NOMO-1 (cell line): ENCODE measurements at regions not wholly inside any gene's neighbourhood (a gene's known extent, or its start where the extent isn't known, plus 50 kb on each side); places are given as distances from the start of the nearest gene placed in this dataset.

Experiments
- DNase-seq, 2 experiments: peaks; one replicate each; lab custom pipeline; 2025; ENCODE audit not compliant: unreplicated experiment in 2 of 2; lab: John Stamatoyannopoulos, UW

- DNase-seq = no peak
Observed at GRCh38 chr2:66839551-66840320, 404.8 kb downstream of the MEIS1 start.

DNA sequence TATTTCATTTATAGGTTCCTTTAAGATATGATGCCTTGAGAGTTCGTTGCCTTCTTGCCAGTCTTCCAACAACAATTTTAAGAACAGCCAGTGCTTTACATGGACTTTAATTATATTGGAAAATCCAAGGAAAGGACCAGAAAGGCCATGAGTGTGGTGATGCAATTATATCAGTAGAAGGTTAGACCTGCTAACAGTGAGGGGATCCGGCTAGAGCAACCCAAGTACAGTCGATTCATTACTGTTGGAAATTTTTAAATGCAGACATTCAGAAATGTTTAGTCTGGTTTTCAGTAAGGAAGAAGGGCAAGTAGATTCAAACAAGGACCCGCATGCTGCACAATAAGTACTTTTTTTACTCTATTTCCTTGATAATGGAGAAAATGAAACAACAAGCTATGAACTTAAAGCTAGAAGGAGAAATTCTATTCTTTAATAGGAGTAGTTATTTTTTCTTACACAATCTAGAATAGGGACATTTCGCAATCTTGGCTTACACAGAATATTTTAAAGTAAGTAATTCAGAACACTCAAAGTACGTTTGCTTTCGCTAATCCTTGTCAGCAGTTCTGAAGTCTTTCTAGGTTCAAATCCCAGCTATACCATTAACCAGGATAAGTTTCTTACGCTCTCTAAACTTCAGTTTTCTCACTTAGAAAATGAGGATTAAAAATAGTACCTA, 405.5 kb downstream of the MEIS1 start:
- no peak for DNase-seq

GRCh38 chr2:66843847-66844246, 408.9 kb downstream of the MEIS1 start:
- DNase-seq = no peak

DNA sequence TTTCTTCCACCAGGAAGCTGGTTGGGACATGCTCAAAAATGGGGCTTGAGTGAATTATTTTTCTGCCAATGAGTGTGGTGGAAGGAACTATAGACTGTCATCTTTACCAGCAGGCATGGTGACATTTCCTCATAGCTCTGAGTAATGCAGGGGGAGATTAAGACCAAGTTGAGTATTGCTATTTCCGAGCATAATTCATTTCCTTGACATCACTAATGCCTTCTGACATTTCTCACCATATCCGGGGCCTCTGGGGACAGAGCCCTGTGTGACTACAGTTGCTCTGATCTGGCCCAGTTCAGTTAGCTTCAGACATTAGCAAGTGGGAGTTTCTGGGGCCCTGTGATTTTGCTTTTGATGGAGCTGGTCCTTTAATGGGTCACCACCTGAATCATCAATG, 410.4 kb downstream of the MEIS1 start:
- DNase-seq = no peak

DNA sequence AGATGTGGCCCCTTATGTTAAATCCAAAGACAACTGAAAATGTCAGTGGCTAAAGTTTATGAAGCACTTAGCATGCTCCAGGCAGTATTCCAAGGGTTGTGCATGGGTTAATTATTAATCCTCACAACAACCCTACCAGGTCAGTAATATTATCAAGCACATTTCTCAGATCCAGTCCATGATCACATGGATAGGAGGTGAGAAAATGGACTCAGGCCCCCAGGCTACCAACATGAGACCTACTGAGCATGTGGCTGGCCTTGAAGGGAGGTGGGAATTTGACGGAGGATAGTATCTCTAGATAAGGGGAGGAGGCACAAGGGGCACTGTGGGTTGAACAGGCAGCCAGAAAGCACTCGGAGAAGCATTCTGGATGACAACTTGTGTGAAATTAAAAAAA, 412.0 kb downstream of the MEIS1 start:
- DNase-seq = no peak

DNA sequence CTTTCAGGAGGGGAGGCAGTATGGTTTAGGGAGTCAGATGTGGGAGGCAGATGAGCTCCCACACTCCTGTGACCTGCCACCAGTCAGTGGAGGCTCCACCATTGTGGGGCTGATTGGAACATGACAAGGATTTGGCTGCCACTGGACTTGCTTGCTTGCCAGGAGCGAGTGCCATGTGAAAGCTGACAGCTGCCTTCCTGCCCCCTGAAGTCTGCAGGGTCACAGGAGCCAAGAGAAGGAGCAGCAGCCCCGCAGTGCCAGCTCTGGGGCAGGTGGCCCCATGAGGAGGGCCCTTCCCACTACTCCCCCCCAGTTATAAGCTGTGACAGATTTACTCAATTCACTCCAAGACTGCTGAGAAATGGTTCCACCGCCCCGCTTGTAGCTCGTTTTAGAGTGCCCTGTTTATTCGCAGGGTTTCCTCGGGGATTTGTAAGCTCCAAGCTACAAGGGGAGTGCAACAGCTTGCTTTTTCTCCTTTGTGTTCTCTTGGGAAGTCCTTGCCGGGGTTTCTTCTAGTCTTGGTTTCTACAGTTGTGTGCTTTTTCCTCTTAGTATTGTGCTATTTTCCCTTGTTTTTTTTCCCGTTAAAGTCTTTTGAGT, 414.3 kb downstream of the MEIS1 start:
- no peak for DNase-seq

- no peak for DNase-seq
Observed at GRCh38 chr2:66850376-66850775, 415.5 kb downstream of the MEIS1 start.

- no peak for DNase-seq
Observed at GRCh38 chr2:66851449-66851872, 416.5 kb downstream of the MEIS1 start.

GRCh38 chr2:66852953-66853352, 418.0 kb downstream of the MEIS1 start:
- no peak for DNase-seq

DNA sequence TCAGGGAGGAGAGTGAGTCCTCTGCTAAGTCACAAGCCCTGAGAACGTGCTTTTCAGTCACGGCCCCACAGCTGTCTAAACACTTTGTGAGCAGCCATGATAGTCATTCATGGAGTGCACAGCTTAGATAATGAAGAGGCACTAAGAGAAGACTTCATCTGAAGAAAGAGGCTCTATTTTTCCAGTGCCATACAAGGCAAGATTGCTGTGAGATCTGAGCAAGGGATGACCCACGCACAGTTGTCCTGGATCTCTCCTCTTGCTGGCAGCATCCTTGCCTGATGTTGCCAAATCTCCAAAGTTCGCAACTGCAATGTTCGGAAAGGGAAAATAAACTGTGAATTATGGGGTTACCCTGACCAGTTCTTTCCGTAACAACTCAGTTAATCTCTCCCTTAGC, 418.7 kb downstream of the MEIS1 start:
- no peak for DNase-seq

GRCh38 chr2:66854298-66854697, 419.4 kb downstream of the MEIS1 start:
- DNase-seq = no peak

GRCh38 chr2:66862885-66863650, 428.1 kb downstream of the MEIS1 start:
- DNase-seq = no peak

GRCh38 chr2:66865161-66865560, 430.2 kb downstream of the MEIS1 start:
- DNase-seq = no peak

DNA sequence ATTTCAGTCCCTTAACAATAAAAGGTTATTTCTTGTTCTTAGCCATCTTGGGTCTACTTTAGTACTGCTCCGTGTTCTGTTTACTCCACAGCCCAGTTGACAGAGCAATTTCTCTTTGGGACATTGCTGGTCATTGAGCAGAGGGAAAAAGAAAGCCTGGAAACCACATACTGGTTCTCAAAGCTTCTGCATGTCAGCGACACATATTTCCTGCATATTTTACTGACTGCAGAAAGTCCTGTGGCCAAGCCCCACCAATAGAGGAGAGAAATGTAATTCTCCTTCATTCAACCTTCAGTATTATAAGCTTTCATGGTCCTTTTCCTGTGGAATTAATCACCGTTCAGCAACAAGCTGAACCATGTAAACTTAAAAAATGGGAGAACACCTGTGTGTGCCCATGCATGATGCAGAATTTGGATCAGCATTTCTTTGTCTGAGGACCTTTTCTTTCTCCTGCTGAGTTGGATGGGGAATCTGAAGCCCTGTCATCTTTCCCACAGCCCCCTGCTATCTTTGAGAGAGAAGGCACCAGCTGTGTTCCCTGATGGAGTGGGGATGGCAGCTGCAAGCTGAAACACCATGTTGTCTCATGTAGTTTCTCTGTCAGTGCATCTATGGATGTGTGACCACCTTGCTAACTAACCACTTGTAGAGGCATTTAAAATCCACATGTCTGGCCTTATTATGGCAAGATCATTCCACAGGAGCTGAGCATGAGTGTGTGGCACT, 431.6 kb downstream of the MEIS1 start:
- DNase-seq = no peak

- no peak for DNase-seq
Observed at GRCh38 chr2:66867063-66867441, 432.1 kb downstream of the MEIS1 start.

DNA sequence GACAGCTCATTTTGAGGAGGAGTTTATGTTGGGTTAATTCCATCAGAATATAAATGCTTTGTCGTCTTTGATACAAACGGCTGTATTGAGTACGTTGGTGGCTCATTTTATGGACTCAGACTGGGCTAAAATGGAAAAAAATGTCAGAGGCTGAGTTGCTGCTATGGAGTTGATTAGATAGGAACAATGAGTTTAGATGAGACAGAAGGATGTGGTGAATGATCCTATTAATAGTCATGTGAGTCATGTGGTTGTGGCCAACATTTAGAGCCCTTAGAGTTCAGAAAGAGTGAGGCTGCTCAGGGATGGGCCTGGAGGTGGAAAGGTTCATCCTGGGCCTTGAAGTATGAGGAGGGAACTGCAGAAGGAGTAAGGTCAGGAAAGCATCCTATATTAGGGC, 434.2 kb downstream of the MEIS1 start:
- DNase-seq = peak in 1 of 2 experiments; percentile 14

GRCh38 chr2:66872081-66872985, 437.4 kb downstream of the MEIS1 start:
- no peak for DNase-seq

DNA sequence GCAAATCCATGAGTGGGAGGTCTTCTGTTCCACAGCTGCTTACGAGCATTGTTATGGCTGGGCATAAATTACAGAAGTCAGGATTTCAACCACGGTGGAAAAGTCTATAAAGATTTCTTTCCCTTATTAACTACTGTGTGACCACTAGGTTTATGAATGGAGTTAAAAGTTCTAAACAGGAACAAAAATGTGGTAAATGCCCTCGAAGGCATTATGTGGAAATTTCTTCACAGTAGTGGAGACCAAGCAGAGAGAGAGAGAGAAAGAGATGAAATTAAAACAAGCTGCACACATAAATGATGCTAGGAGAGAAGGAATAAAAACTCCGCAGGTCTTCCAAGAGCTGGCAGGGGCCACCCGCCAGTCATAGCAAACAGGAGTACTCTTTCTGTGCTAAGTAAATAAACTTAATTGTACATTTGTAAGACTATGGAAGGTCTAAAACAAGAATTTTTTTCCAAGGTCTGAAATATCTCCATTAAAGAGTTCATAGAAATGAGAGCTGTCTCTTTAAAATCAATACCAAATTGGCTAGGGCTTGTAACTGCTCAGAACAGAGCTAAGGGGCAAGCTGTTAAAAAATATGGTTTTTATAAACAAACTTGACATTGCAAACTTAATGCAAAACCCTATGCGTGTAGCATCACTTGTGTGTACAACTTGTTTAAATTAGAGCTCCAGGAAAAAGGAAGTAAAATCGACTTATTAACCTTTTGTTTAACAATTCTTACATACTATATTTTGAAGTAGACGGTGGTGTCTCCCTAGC, 438.2 kb downstream of the MEIS1 start:
- peak in 1 of 2 experiments; percentile 1 for DNase-seq

DNA sequence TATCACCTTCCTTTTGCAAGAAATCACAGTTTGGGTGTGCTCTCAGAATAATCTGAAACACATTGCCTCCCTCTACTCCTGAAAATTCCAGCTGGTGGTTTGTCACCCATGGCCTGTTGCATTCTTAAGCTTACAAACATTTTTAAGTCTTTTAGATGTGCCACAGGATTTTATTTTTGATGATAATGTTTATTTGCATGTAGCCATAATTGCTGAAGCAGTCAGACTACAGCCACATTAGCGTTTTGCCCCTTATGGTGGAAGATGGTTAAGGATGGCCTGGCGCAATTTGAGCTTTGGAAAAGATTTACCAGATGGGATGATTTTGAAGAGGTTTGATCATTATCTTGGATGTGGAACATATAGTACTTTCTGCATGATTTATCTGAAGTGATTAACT, 439.5 kb downstream of the MEIS1 start:
- no peak for DNase-seq
